ENCODE measurements at regions not wholly inside any gene's neighbourhood (a gene's known extent, or its start where the extent isn't known, plus 50 kb on each side); places are given as distances from the start of the nearest gene placed in this dataset.

GRCh38 chr4:136935871-136936270 is 596.4 kb downstream of the PCDH18 start:
- Histone ChIP-seq H3K4me1 (ENCODE audit: insufficient read depth, low read length, severe bottlenecking) (no peaks in the 10 kb centered on the region), H3K27me3 (ENCODE audit: insufficient read depth, low read length) (no peaks in the 10 kb centered on the region), H3K9ac (ENCODE audit: low read length) (no peak overlapping the region), H2AFZ (ENCODE audit: low read length) (no peak overlapping the region), H4K20me1 (ENCODE audit: insufficient read depth, low read length) (no peaks in the 10 kb centered on the region), H3K36me3 (ENCODE audit: insufficient read depth, low read length) (no peaks in the 10 kb centered on the region), H3K9me2 (ENCODE audit: low read depth, low read length) (no peaks in the 10 kb centered on the region), H3K79me2 (ENCODE audit: insufficient read depth, low read length) (no peaks in the 10 kb centered on the region), H3K4me2 (ENCODE audit: low read length) (no peak overlapping the region), H3K4me3 (ENCODE audit: low read depth, low read length, poor library complexity, severe bottlenecking) (no peak overlapping the region), H3K9me3 (ENCODE audit: low read length) (no peaks in the 10 kb centered on the region), H3K27ac (ENCODE audit: low read depth, low read length, poor library complexity, severe bottlenecking) (no peak overlapping the region), H3F3A (ENCODE audit: insufficient read depth, low read length) (no peaks in the 10 kb centered on the region)
- TF ChIP-seq EZH2 (IDR thresholded peaks at IDR 0.05; ENCODE audit: borderline replicate concordance, low read length): no peak
- TF ChIP-seq, protein P1, sequence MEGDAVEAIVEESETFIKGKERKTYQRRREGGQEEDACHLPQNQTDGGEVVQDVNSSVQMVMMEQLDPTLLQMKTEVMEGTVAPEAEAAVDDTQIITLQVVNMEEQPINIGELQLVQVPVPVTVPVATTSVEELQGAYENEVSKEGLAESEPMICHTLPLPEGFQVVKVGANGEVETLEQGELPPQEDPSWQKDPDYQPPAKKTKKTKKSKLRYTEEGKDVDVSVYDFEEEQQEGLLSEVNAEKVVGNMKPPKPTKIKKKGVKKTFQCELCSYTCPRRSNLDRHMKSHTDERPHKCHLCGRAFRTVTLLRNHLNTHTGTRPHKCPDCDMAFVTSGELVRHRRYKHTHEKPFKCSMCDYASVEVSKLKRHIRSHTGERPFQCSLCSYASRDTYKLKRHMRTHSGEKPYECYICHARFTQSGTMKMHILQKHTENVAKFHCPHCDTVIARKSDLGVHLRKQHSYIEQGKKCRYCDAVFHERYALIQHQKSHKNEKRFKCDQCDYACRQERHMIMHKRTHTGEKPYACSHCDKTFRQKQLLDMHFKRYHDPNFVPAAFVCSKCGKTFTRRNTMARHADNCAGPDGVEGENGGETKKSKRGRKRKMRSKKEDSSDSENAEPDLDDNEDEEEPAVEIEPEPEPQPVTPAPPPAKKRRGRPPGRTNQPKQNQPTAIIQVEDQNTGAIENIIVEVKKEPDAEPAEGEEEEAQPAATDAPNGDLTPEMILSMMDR (IDR thresholded peaks at IDR 0.05; ENCODE audit: low read length): no peak

- Histone ChIP-seq H3F3A (ENCODE audit: insufficient read depth, low read length) (no peaks in the 10 kb centered on the region), H3K79me2 (ENCODE audit: insufficient read depth, low read length) (no peaks in the 10 kb centered on the region), H3K9me3 (ENCODE audit: low read length) (no peaks in the 10 kb centered on the region), H3K36me3 (ENCODE audit: insufficient read depth, low read length) (no peaks in the 10 kb centered on the region), H3K9me2 (ENCODE audit: low read depth, low read length) (no peaks in the 10 kb centered on the region), H3K9ac (ENCODE audit: low read length) (no peak overlapping the region), H2AFZ (ENCODE audit: low read length) (no peak overlapping the region), H3K4me3 (ENCODE audit: low read depth, low read length, poor library complexity, severe bottlenecking) (no peak overlapping the region), H4K20me1 (ENCODE audit: insufficient read depth, low read length) (no peaks in the 10 kb centered on the region), H3K4me1 (ENCODE audit: insufficient read depth, low read length, severe bottlenecking) (no peaks in the 10 kb centered on the region), H3K4me2 (ENCODE audit: low read length) (no peak overlapping the region), H3K27me3 (ENCODE audit: insufficient read depth, low read length) (no peaks in the 10 kb centered on the region), H3K27ac (ENCODE audit: low read depth, low read length, poor library complexity, severe bottlenecking) (no peak overlapping the region)
- no peak for TF ChIP-seq EZH2 (IDR thresholded peaks at IDR 0.05; ENCODE audit: borderline replicate concordance, low read length)
- TF ChIP-seq, protein P1 (IDR thresholded peaks at IDR 0.05; ENCODE audit: low read length): no peak
Measured at GRCh38 chr4:136935305-136935704, 597.0 kb downstream of the PCDH18 start.

DNA sequence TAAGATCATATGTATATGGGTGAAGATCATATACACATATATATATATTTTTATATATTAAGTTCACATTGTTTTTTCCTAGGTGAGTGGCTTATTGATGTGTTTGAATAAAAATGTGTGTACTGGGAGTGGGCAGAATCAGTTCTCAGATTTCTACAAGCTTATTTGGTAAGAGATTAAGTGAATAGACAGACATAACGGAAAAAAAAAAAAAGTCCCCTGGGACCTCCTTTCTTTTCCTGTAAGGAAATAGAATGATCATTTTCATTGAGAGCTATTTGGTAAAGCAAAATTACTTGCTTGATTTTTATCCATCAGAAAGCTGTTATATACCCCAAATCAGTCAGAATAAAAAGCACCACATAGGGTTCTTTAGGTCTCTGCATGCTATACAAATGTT is 597.7 kb downstream of the PCDH18 start:
- Histone ChIP-seq H3F3A (ENCODE audit: insufficient read depth, low read length) (no peaks in the 10 kb centered on the region), H3K9ac (ENCODE audit: low read length) (no peak overlapping the region), H3K27me3 (ENCODE audit: insufficient read depth, low read length) (no peaks in the 10 kb centered on the region), H3K27ac (ENCODE audit: low read depth, low read length, poor library complexity, severe bottlenecking) (no peak overlapping the region), H3K4me2 (ENCODE audit: low read length) (no peak overlapping the region), H3K36me3 (ENCODE audit: insufficient read depth, low read length) (no peaks in the 10 kb centered on the region), H3K9me3 (ENCODE audit: low read length) (no peaks in the 10 kb centered on the region), H2AFZ (ENCODE audit: low read length) (no peak overlapping the region), H3K79me2 (ENCODE audit: insufficient read depth, low read length) (no peaks in the 10 kb centered on the region), H3K9me2 (ENCODE audit: low read depth, low read length) (no peaks in the 10 kb centered on the region), H3K4me1 (ENCODE audit: insufficient read depth, low read length, severe bottlenecking) (no peaks in the 10 kb centered on the region), H3K4me3 (ENCODE audit: low read depth, low read length, poor library complexity, severe bottlenecking) (no peak overlapping the region), H4K20me1 (ENCODE audit: insufficient read depth, low read length) (no peaks in the 10 kb centered on the region)
- TF ChIP-seq EZH2 (IDR thresholded peaks at IDR 0.05; ENCODE audit: borderline replicate concordance, low read length): no peak

- Histone ChIP-seq H3K9me2 (ENCODE audit: low read depth, low read length) (no peaks in the 10 kb centered on the region), H3K27ac (ENCODE audit: low read depth, low read length, poor library complexity, severe bottlenecking) (no peak overlapping the region), H2AFZ (ENCODE audit: low read length) (no peak overlapping the region), H3F3A (ENCODE audit: insufficient read depth, low read length) (no peaks in the 10 kb centered on the region), H3K9me3 (ENCODE audit: low read length) (no peaks in the 10 kb centered on the region), H3K27me3 (ENCODE audit: insufficient read depth, low read length) (no peaks in the 10 kb centered on the region), H4K20me1 (ENCODE audit: insufficient read depth, low read length) (no peaks in the 10 kb centered on the region), H3K36me3 (ENCODE audit: insufficient read depth, low read length) (no peaks in the 10 kb centered on the region), H3K79me2 (ENCODE audit: insufficient read depth, low read length) (no peaks in the 10 kb centered on the region), H3K4me2 (ENCODE audit: low read length) (no peak overlapping the region), H3K9ac (ENCODE audit: low read length) (no peak overlapping the region), H3K4me3 (ENCODE audit: low read depth, low read length, poor library complexity, severe bottlenecking) (no peak overlapping the region), H3K4me1 (ENCODE audit: insufficient read depth, low read length, severe bottlenecking) (no peaks in the 10 kb centered on the region)
- TF ChIP-seq, protein P1 (IDR thresholded peaks at IDR 0.05; ENCODE audit: low read length): no peak
- TF ChIP-seq EZH2 (IDR thresholded peaks at IDR 0.05; ENCODE audit: borderline replicate concordance, low read length): no peak
Measured at GRCh38 chr4:136931781-136932180, 600.5 kb downstream of the PCDH18 start.

All from OCI-LY1 (cell line).